ENCODE measurements at regions not wholly inside any gene's neighbourhood (a gene's known extent, or its start where the extent isn't known, plus 50 kb on each side); places are given as distances from the start of the nearest gene placed in this dataset.

DNA sequence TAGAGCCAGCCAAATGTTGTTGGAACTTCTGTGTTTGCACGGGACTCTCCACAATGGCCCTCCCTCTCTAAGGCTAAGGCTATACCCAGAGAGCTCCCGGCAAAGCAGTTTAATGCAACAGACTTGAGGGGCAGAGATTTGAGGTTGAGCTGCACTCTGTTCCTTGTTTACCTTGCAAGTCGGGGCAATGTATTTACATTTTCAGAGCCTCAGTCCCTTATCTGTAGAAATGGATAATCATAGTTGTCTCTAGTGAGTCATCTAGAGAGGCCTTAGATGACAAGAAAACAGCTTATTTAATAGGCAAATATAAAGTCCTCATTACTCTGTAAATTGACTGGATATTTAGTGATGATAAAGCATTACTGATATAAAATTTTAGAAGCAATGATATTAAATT, 917.7 kb downstream of the MCTP2 start:
- TF ChIP-seq, protein P1, sequence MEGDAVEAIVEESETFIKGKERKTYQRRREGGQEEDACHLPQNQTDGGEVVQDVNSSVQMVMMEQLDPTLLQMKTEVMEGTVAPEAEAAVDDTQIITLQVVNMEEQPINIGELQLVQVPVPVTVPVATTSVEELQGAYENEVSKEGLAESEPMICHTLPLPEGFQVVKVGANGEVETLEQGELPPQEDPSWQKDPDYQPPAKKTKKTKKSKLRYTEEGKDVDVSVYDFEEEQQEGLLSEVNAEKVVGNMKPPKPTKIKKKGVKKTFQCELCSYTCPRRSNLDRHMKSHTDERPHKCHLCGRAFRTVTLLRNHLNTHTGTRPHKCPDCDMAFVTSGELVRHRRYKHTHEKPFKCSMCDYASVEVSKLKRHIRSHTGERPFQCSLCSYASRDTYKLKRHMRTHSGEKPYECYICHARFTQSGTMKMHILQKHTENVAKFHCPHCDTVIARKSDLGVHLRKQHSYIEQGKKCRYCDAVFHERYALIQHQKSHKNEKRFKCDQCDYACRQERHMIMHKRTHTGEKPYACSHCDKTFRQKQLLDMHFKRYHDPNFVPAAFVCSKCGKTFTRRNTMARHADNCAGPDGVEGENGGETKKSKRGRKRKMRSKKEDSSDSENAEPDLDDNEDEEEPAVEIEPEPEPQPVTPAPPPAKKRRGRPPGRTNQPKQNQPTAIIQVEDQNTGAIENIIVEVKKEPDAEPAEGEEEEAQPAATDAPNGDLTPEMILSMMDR (conservative IDR thresholded peaks at IDR 0.05 in 1 of 2, IDR thresholded peaks at IDR 0.05 in 1 of 2; ENCODE audit: extremely low read depth in 1 of 2, insufficient read depth in 1 of 2, low read depth in 1 of 2, low read length in 2 of 2) = no peak
- no peak for TF ChIP-seq EZH2 (IDR thresholded peaks at IDR 0.05; ENCODE audit: borderline replicate concordance, low read length)
